ENCODE measurements at regions not wholly inside any gene's neighbourhood (a gene's known extent, or its start where the extent isn't known, plus 50 kb on each side); places are given as distances from the start of the nearest gene placed in this dataset.

DNA sequence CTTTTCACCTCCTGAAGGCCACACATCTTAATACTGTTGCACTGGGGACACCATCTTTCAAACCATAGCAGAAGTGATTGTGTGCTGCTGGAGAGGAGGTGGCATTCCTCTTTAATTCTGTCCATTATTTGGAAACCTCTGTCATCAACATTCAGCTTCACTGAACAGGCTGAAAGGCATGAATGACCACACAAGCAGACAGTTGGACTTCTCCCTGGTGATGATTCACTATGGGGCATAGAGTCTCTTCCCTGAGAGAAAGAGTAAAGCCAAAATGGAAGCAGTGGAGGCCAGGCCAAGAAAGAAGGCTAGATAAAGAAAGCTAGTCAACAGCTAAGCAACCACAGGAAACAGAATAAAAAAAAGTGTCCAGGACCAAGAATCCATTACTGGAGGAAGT lies 113.1 kb upstream of the VSTM2A start:
- no peak for ATAC-seq
- Histone ChIP-seq H3K4me3 (no peak overlapping the region), H4K20me1 (replicated peaks; ENCODE audit: control insufficient read depth, insufficient read depth, low read length) (no peaks in the 10 kb centered on the region), H2AFZ (ENCODE audit: low read depth, low read length) (no peak overlapping the region), H3K79me2 (ENCODE audit: control insufficient read depth, insufficient read depth, low read length) (no peaks in the 10 kb centered on the region), H3K36me3 (ENCODE audit: control insufficient read depth, insufficient read depth, low read length) (no peaks in the 10 kb centered on the region), H3K9ac (ENCODE audit: insufficient read depth in 1 of 2, low read depth in 2 of 2, low read length in 2 of 2) (no peak overlapping the region), H3K4me1 (replicated peaks in 1 of 2; ENCODE audit: control insufficient read depth in 2 of 2, insufficient read depth in 2 of 2, low read length in 2 of 2) (no peaks in the 10 kb centered on the region), H3K9me3 (replicated peaks; ENCODE audit: control insufficient read depth, insufficient read depth, low read depth, low read length) (no peaks in the 10 kb centered on the region), H3K27me3 (ENCODE audit: control insufficient read depth in 2 of 2, insufficient read depth in 2 of 2, low read length in 2 of 2) (no peaks in the 10 kb centered on the region), H3K27ac (ENCODE audit: extremely low read depth, low read depth, low read length) (no peak overlapping the region), H3K4me2 (ENCODE audit: insufficient read depth, low read length) (no peak overlapping the region), H3K9me1 (ENCODE audit: control insufficient read depth, insufficient read depth, low read length) (no peaks in the 10 kb centered on the region)
- intact Hi-C loops (cut with micrococcal nuclease) (no loop called here), in situ Hi-C loops (cut with MboI) (no loop called here)
- DNase-seq (ENCODE audit: extremely low read depth in 1 of 4, low spot score in 3 of 4) = no peak
- TF ChIP-seq JUNB (CRISPR knock-in tag; conservative IDR thresholded peaks at IDR 0.05) = no peak
- TF ChIP-seq MEF2A (IDR thresholded peaks at IDR 0.05; ENCODE audit: control insufficient read depth, low read depth, low read length) = no peak
- no peak for TF ChIP-seq CBFA2T3 (IDR thresholded peaks at IDR 0.05)
- TF ChIP-seq, protein P1, sequence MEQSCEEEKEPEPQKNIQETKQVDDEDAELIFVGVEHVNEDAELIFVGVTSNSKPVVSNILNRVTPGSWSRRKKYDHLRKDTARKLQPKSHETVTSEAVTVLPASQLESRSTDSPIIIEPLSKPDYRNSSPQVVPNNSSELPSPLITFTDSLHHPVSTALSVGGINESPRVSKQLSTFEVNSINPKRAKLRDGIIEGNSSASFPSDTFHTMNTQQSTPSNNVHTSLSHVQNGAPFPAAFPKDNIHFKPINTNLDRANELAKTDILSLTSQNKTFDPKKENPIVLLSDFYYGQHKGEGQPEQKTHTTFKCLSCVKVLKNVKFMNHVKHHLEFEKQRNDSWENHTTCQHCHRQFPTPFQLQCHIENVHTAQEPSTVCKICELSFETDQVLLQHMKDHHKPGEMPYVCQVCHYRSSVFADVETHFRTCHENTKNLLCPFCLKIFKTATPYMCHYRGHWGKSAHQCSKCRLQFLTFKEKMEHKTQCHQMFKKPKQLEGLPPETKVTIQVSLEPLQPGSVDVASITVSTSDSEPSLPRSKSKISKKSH (CRISPR knock-in tag; IDR thresholded peaks at IDR 0.05) = no peak
- TF ChIP-seq, protein P2, sequence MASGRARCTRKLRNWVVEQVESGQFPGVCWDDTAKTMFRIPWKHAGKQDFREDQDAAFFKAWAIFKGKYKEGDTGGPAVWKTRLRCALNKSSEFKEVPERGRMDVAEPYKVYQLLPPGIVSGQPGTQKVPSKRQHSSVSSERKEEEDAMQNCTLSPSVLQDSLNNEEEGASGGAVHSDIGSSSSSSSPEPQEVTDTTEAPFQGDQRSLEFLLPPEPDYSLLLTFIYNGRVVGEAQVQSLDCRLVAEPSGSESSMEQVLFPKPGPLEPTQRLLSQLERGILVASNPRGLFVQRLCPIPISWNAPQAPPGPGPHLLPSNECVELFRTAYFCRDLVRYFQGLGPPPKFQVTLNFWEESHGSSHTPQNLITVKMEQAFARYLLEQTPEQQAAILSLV (tag; IDR thresholded peaks at IDR 0.05) = no peak
- no peak for TF ChIP-seq RCOR1 (IDR thresholded peaks at IDR 0.05; ENCODE audit: borderline replicate concordance in 1 of 2, low read depth in 2 of 2, low read length in 2 of 2)
- TF ChIP-seq NFATC3 (IDR thresholded peaks at IDR 0.05) = no peak
- TF ChIP-seq ZNF347 (CRISPR knock-in tag; IDR thresholded peaks at IDR 0.05; ENCODE audit: low read depth) = no peak
- TF ChIP-seq, protein P3, sequence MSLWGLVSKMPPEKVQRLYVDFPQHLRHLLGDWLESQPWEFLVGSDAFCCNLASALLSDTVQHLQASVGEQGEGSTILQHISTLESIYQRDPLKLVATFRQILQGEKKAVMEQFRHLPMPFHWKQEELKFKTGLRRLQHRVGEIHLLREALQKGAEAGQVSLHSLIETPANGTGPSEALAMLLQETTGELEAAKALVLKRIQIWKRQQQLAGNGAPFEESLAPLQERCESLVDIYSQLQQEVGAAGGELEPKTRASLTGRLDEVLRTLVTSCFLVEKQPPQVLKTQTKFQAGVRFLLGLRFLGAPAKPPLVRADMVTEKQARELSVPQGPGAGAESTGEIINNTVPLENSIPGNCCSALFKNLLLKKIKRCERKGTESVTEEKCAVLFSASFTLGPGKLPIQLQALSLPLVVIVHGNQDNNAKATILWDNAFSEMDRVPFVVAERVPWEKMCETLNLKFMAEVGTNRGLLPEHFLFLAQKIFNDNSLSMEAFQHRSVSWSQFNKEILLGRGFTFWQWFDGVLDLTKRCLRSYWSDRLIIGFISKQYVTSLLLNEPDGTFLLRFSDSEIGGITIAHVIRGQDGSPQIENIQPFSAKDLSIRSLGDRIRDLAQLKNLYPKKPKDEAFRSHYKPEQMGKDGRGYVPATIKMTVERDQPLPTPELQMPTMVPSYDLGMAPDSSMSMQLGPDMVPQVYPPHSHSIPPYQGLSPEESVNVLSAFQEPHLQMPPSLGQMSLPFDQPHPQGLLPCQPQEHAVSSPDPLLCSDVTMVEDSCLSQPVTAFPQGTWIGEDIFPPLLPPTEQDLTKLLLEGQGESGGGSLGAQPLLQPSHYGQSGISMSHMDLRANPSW (CRISPR knock-in tag; IDR thresholded peaks at IDR 0.05) = no peak
- TF ChIP-seq DPF2 (IDR thresholded peaks at IDR 0.05) = no peak
- TF ChIP-seq ZKSCAN1 (IDR thresholded peaks at IDR 0.05; ENCODE audit: low read depth, low read length) = no peak
- POLR2A ChIA-PET = no interaction called here
- FAIRE-seq = no peak
- CTCF ChIA-PET (ENCODE audit: low intra/inter-chr PET ratio) = no interaction called here
- no TSS peak for BruUV-seq (replicated peaks)
